ENCODE measurements at regions not wholly inside any gene's neighbourhood (a gene's known extent, or its start where the extent isn't known, plus 50 kb on each side); places are given as distances from the start of the nearest gene placed in this dataset.

DNA sequence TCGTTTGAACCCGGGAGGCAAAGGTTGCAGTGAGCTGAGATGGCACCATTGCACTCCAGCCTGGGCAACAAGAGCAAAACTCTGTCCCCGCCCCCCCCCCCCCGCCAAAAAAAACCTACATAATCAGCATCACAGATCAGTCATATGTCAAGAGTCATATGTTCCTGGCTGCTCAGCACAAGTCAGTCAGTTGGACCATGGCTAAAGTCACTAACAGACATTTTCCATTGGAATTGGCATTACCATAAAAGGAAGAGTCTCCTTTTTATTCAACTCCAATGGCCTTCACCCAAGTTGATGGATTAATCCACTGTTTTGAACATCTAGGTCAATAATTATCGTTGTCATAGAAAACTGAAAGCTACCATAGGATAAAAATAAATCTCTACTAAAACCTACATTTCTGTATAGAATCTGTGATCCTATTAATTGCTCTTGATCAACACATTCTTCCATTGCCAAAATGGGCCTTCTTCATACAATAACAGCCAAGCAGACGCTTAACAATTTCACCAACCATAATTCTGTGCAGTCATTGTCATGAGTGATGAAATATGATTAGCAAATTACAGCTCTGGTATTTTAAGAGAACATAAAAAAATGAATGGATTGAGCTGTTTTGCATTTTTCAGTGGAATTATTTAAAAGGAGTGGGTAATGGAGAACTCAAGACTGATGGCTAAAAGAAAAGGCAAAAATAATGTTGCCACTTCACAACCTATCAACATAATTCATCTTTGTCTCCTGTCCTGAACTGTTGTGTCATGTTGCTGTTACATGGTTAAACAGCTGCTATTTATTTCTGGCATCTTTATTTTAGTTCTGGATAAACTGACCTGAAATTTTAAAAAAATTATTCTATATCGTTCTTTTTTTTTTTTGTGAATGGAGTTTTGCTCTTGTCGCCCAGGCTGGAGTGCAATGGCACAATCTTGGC is 555.5 kb upstream of the JARID2 start:
- no peak for DNase-seq

DNA sequence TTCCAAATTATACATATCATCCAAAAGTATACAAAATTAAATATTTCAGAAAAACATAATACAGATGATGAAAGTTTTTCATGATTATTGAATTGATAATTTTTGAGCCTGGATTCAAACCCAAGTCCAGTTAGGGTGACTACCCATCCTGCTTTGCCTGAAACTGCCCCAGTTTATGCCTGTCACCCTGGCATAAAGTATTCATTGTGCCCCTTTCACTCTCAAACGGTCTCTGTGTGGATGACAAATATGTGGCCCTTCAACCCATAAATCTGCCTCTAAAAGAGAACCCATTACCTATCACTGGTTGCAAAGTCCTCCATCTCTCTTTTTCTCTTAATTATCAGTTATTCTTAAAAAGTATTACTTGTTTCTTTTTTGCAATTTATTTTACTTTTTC is 553.7 kb upstream of the JARID2 start:
- DNase-seq: no peak

DNA sequence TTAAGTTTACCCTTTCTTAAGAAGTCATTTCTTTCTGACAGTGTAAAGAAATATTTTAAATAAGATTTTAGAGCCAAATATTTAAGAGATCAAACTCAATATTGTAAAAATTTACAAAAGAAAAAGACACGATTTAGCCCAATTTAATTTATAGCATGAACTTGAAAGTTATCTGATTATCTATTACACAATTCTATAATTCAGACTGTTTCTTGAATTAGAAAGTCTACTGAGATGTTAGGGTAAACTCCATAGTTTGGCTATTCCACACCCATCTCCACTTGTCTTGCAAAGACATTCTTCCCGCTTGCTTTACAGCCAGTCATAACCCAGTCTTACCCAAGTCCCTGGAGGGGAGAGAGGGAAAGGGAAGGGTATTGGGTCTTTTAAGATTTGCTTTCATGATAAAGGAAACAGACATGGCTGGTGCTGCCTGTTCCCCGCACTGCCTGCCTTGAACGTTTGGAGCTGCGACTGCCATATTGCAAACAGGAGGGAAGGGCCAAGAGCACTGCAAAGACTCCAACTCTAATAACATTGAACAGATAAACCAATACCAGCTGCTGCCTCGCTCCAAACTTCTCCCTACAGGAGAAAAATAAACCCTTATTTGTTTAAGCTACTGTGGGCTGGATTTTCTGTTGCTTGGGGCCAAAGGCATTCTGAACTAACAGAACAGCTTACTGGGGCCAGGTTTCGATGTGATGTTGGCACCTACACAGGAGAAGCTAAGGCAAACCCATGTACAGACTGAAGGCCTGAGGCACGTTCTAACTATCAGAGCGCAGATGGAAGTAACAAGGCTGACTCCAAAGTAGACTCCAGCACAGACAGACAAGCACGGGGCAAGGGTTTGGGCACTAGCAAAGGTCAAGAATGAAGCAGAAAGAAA is 552.3 kb upstream of the JARID2 start:
- no peak for DNase-seq

DNA sequence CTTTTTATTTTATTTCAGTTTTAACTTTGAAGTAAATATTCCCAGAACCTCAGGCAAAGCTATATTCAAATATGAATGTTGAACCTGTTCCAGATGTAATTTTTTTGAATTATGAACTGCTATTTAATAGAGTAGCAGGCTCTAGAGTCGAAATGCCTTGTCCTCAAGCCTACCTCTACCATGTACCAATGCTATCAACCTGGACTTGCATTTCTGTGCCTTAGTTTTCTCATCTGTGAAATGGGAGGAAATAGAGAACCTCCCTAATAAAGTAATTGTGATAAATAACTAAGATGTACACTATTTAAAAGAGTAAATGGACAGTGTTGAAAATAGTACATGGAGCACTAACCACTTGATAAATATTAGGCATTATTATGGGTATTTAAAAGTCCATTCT is 551.6 kb upstream of the JARID2 start:
- DNase-seq: no peak

DNA sequence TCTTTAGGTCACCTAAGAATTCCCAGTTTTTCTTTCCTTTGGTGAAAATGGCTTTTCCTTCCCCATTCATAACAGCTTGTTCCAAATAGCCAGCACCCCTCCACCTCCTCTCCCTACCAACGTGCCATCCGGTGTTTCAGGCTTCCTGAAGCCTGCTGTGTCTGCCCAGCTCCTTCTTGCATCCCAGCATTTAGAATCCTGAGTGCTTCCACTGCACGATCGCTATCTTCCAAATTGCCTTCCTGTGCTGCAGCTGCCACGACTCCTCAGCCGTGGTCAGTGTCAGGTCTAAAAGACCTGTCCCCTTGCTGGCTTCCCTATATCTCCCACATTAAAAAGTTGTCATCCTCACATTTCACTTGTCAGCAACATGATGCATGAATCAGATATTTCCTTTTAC is 550.3 kb upstream of the JARID2 start:
- no peak for DNase-seq

DNA sequence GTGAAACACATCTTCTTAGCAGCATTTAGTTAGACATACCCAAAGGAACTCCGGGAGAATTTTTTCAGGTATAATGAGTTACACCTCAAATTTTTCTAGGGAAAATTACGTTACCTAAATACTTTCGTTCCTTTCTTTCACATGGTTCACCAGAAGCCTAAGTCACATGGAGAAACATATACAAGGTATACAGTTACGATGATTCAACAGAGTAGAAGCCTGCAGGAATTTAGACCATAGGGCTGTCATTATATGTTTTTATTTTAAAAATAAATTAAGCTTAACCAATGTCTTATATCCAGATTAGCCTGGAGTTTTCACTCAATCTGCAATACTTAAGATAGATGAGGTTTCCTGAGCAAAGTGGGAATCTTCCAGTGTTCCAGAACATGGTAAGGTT is 549.5 kb upstream of the JARID2 start:
- no peak for DNase-seq

DNA sequence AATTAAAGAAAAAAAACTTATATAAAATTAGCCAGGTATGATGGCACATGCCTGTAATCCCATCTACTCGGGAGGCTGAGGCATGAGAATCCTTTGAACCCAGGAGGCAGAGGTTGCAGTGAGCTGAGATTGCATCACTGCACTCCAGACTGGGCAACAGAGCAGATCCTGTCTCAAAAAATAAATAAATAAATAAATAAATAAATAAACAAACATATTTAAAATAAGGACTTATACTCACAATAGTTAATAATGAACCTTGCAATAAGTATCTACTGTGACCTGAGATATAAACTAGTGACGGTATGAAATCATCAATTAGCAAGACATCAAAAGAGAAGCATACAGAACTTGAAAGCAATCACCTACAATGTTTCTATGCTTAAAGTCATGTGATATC is 548.4 kb upstream of the JARID2 start:
- no peak for DNase-seq

DNA sequence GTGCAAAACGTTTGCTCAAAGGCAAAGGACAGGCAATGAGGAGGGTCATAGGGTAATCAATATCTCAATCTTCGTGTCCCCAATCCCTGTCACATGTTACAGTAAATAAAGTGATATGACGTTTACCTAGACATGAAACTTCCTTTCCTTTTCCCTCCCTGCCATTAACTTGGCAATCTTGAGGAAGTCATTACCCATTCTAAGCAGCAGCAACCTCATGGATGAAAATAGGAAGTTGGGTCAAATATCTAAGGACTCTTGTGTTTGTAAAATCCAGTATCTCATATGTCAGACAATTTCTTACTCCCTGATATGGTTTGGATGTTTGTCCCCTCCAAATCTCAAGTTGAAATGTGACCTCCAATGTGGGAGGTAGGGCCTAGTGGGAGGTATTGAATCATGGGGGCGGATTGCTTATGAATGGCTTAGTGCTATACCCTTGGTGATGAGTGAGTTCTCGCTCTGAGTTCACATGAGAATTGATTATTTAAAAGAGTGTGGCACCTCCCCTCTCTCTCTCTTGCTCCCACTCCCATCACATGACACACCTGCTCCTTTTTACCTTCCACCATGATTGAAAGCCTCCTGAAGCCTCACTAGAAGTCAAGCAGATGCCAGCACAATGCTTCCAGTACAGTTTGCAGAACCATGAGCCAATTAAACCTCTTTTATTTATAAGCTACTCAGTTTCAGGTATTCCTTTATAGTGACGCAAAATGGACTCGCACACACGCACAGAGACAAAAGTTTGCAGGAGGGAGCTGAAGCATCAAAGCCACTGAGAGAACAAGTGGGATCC is 545.9 kb upstream of the JARID2 start:
- DNase-seq: no peak

DNA sequence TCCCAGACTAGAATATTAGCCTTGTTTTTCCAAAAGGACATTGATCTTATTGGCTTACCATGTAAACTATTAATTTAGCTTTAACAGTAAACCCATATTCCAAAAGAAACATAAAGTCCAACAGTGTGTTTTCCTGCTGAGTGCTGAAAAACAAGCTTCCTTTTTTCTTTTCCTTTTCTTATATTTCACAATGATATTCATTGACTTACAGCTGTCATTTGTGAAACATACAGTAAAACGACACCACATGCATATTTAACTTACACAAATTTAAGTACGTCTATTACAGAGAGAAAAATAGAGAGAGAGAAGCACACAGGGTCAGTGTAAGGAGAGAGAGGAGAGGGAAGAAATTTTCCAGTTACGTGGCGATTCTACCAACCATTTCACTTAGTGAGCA is 543.9 kb upstream of the JARID2 start:
- DNase-seq: no peak

DNA sequence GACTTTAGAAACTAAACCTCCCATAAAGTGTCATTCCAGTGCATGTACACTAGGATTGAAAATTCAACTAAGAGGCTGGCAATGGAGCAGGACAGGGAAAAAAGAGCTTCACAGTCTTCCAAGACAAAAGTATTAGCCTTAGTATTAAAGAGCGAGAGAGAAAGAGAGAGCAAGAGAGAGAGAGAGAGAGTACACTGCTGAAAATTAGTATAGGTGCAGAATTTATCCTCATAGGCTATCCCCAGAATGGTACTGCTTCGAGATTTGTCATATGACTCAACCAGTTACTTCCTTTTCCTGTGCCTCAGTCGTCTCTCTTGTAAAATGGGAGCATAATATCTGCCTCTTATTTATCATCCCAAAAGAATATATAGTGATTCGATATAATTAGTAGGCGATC is 543.2 kb upstream of the JARID2 start:
- no peak for DNase-seq

DNA sequence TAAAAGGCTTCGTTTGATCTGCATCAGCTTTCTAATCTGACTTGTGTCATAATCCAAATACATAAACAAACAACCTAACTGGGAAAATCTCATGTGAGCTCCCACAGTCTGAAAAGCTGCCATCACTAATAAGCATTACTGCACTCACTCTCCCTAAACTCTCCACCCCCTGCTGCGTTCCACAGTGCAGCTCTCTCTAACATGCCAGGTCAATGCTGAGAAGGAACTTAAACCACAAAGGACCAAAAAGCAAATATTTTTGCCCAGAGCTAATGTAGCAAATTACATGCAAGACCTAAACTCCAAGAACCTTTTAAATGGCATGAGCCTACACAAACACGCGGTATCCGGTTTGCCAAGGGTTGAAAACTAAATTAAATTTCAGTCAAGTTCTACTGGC is 542.3 kb upstream of the JARID2 start:
- no peak for DNase-seq

DNA sequence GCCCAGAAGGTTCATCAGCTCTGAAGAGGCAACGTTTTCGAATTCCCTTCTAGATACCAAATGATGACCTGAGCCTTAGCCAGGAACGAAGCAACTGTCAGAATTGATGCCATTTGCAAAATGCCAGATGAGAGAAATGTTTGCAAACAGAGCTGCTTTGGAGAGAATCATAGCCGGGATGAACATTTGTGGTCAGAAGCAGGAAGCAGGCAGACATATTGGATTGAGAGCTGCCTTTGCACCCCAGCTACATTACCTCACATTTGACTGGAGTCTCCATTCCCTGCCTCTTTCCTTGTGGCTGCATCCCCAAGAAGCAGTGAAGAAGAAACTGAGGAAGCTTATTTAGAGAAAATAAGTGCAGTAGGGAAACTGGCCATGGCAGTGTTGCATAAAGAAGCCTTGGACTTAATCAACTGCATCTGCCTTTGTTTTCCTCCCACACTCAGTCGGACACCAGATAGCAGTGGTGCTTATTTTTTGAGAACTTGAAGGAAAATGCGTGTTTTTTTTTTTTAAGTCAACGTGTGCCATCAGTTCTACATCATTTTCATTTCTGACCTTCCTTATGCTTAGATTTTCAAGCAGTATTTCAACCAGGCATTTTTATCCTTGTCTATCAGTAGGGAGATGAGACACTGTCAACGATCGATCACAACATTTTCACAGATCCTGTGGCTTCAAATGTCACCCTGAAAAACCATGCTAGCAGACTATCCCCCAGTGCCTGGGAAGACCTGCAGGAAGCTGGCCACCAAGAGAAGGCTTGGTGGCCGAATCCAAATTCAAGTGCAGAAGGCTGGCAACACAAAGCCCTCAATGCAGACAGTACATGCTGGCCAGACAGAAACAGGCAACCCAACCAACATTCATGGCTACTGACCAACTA is 541.2 kb upstream of the JARID2 start:
- DNase-seq: no peak

DNA sequence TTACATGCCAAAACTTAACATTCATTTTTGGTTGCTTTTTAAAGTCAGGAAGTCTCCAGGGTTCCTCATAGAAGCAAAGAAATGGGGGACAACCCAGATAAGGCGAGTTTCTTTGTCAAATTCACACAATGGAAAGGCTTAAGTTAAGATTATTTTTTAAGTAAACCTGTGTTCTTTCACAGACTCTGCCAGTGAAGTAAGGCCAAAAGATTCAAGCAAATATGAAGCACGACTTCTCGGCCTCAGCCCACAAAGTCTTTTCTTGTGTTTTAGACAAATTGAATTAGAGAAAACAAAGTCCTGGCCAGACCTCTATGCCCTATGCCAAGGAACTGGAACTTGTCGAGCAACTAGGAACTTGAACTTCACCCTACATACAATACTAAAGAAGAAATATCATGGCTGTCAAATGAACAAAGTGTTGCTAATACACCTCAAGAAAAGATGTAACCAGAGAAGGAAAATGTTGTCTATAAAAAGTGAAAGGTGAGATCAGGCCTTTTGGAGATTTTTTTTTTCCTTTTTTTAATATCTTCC is 540.0 kb upstream of the JARID2 start:
- no peak for DNase-seq

DNA sequence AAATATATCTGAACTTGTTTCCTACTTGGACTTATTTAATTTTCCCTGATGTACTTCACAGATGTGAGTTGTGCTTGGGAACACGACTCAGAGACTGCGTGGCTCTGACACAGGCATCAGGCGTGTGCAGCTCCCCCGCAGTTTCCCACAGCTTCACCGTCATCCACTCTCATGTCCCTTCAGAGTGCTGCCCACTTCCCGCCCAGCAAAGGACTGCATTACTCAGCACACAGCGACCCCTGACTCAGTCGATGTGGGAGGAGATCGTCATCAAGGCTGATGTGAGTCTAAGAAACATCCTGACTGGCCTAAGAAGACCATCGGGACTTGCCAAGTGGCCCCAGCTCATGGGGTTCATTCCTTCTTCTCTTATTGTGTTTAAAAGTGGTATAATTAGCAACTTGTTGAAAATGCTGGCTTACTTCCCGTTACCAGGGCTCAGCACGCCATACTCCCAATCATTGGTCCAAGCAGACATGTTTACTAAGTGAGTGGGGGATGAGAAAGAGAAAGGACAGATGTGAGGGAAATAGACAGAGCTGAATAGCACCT is 539.4 kb upstream of the JARID2 start:
- DNase-seq: no peak

DNA sequence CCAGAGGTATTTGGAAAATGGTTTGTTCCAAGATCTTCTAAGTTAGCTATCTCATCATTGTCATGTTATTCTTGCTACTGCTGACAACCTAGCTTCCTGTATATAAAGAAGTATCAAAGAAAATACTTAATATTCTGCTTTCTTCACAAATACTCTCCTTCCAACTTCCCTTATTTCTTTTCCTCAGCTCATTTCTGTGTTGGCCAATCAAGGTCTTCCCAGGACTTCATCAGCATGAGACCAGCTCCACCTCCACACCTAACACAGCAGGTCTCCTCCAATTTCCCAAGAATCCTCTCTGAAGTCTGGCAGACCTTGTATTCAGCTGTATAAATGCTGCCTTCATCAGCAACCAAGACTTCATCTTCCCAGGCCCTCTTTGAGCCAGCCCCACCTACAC is 538.6 kb upstream of the JARID2 start:
- no peak for DNase-seq

DNA sequence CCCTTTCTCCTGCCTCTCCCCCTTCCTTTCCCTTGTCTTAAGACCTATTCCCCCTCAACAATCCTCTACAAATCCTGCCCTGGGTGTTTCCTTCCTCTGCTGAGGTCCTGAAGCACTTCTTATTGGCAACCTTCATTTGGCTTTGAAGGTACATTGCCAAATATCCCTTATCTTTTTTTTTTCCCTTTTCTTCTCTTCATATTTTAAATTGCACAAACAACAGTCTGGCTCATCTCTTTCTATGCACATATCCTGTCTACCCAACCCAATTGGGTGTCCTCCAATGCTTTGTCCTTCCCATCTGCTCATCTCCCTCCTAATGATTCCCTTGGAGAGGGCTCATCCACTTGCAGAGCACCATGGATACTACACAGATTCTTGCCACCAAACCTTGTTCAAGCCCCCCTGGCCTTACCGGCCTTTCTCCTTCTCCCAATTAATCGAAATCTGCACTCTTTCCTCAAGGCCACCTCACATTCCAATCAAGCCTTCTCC is 537.9 kb upstream of the JARID2 start:
- no peak for DNase-seq

DNA sequence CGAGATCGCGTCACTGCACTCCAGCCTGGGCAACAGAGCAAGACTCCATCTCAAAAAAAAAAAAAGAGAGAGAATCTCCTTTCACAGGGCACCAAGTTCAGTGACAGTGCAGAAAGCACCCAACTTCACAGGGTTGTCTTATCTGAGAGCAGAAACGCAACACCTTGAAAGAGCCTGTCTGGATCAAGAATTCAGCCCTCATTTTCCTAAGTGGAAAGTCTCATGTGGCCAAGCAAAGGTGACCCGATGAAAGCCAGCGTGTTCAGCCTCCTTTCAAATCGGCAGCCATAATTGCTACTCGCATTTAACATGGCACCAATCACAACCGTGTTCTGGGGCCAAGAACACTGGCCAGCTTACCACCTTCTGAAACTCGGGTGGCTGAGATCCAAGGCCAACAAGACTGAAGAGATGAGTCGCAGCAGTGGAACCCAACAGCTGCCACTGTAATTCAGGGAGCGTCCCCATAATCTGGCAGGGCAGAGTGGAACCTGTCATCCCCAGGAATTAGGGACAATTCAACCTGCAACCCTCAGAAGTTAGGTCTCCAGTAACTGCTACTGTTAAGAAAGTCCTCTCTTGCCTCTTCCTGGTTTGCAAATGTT is 536.7 kb upstream of the JARID2 start:
- no peak for DNase-seq

DNA sequence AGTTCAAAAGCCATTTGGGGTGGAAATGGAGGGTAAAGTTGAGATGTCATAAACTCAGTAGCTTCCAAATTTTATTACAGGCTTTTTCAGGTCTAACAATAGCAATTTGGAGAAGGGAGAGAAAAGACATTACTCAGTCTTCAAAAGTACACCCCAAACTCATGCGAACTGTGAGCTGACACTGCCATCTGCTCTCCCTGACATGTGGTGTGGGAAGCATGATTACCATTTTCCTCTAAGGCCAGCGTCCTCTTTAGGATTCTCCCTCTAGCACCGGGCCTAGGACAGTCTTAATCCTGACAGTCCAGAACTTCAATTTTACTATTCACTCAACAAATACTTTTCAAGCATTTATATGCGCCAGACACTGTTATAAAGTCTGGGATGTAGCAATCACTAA is 536.0 kb upstream of the JARID2 start:
- no peak for DNase-seq

DNA sequence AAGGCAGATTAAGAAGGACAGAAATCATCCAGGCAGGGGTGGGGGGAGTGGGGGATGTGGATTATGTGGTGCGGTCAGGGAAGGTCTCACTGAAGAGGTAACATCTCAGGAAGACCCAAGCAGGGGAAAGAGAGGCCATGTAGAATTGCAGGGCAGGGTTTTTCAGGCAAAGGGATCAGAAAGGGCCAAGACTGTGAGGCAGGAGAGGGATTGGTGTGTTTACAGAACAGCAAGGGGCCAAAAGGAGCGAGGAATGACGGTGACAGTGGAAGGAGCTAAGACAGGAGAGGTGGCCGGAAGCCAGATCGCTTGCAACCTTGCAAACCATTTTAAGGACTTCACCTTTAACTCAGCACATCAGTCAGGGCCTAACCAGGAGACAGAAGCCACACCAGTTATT is 535.4 kb upstream of the JARID2 start:
- no peak for DNase-seq

DNA sequence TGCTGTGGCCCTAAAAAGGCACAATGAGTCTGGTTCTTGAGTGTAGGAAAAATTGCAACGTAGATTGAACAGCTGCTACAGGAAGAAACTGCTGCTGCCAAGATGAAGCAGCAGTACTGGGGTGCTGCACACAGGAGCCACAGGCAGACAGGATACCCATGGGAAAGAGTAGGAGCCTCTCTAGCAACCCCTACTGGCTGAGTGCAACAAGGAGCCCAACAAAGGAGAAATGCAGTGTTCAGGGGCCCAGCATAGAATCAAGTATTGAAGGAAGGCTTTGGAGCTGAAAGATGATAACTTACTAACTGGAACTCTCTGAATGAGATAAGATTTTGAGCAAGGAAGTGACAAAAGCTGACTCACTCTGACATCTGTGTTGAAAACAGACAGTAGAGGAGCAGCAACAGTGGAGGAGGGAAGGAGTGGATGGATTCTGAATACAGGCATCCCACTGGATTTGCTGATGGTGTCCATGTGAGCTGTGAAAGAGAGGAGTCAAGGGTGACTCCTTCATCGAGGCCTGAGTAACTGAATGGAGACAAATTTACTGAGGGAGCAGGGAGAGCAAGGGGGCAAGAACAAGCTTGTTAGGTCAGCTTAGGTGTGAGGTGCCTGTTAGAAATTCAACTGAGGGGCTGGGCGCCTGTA is 534.7 kb upstream of the JARID2 start:
- DNase-seq: peak; percentile 15

All from SIG-M5 (cell line).